GM13977 (cell line): ENCODE measurements at regions not wholly inside any gene's neighbourhood (a gene's known extent, or its start where the extent isn't known, plus 50 kb on each side); places are given as distances from the start of the nearest gene placed in this dataset.
A peak's percentile ranks its signal among the peaks of the same experiment; 100 is the strongest.

Experiments
- DNase-seq: peaks from one replicate; pipeline ENCODE4 v3.0.0; 2012; ENCODE audit warnings: low spot score
- in situ Hi-C: fragments of 300-500 bp; cut with MboI; formaldehyde crosslinking; loops from one replicate; pipeline ENCODE4 v1.12.0; 2022; ENCODE audit warnings: low sequenced_read_pairs, low pct_unique_long_range_greater_than_20kb, mixed read lengths, inconsistent platforms; ENCODE audit not compliant: unreplicated experiment
- TF ChIP-seq, protein P1 (sequence below): IDR thresholded peaks from 2 replicates; pipeline ENCODE4 v1.5.1; 2012; ENCODE audit warnings: mild to moderate bottlenecking, control low read depth; ENCODE audit not compliant: insufficient read depth; ENCODE audit errors: extremely low read depth, missing control alignments

GRCh38 chr12:90254796-90255195 lies 546.2 kb upstream of the ATP2B1 start:
- TF ChIP-seq, protein P1, sequence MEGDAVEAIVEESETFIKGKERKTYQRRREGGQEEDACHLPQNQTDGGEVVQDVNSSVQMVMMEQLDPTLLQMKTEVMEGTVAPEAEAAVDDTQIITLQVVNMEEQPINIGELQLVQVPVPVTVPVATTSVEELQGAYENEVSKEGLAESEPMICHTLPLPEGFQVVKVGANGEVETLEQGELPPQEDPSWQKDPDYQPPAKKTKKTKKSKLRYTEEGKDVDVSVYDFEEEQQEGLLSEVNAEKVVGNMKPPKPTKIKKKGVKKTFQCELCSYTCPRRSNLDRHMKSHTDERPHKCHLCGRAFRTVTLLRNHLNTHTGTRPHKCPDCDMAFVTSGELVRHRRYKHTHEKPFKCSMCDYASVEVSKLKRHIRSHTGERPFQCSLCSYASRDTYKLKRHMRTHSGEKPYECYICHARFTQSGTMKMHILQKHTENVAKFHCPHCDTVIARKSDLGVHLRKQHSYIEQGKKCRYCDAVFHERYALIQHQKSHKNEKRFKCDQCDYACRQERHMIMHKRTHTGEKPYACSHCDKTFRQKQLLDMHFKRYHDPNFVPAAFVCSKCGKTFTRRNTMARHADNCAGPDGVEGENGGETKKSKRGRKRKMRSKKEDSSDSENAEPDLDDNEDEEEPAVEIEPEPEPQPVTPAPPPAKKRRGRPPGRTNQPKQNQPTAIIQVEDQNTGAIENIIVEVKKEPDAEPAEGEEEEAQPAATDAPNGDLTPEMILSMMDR: no peak
- in situ Hi-C loops: loop anchor here (25.0 kb wide), 1 partner anchor 717 kb away; the partner anchor contains the start of gene POC1B
- DNase-seq: no peak

DNA sequence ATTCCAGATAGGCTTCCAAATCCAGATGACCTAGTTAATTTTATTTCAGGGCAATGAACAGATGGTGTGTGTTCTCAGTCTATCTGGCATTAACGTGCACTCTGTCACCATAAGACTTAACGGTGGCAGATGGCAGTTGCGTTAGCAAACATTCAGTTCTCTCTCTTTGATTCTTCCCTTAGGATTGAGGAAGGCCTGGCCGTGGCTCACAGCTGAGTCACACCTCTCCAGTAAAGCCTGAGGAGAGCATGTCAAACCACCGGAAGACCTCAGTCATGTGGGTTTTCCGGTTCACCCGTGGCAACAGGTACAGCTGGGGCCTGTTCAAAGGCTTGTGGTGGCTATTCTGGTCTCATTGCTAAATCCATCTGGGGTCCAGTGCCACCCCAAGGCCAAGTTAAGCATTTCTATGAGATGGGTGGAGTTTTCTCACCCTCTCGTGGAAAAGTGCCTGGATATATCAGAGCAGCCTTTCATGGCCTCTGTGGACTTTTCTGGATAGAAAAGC lies 545.1 kb upstream of the ATP2B1 start:
- peak; percentile 46 for DNase-seq
- TF ChIP-seq, protein P1: peak; percentile 35
- in situ Hi-C loops: loop anchor here (25.0 kb wide), 1 partner anchor 716 kb away; the partner anchor contains the start of gene POC1B

- in situ Hi-C loops: loop anchor here (25.0 kb wide), 1 partner anchor 716 kb away; the partner anchor contains the start of gene POC1B
- no peak for DNase-seq
- TF ChIP-seq, protein P1: no peak
Measured at GRCh38 chr12:90253136-90253535, 544.5 kb upstream of the ATP2B1 start.

GRCh38 chr12:90250766-90251165 lies 542.1 kb upstream of the ATP2B1 start:
- DNase-seq: no peak
- in situ Hi-C loops: loop anchor here (25.0 kb wide), 1 partner anchor 713 kb away; the partner anchor contains the start of gene POC1B
- TF ChIP-seq, protein P1: no peak

- TF ChIP-seq, protein P1: no peak
- DNase-seq: no peak
- in situ Hi-C loops: loop anchor here (25.0 kb wide), 1 partner anchor 713 kb away; the partner anchor contains the start of gene POC1B
Measured at GRCh38 chr12:90250042-90250441, 541.4 kb upstream of the ATP2B1 start.

DNA sequence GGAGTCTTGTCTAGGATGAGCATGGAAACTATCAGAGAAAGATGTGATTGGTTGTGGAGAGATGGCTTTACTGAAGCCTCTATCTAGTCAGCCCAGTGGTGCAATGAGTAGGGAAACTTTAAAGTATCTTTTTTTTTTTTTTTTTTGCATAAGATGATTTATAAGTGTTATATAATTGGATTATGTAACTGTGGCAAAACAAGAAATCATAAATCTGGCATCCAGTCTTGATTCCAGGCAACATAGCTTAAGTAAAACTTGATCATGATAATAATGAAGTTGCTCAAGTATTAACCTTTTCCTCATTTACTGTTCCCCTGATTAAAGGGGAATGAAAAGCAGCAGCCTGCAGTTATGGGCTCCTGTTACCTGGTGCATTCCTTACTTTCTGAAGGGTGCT lies 538.0 kb upstream of the ATP2B1 start:
- no peak for DNase-seq
- TF ChIP-seq, protein P1: no peak
- in situ Hi-C loops: no loop called here

GRCh38 chr12:90245391-90245790 lies 536.8 kb upstream of the ATP2B1 start:
- in situ Hi-C loops: no loop called here
- TF ChIP-seq, protein P1: no peak
- DNase-seq: no peak
